ELR (cell line): ENCODE measurements at regions not wholly inside any gene's neighbourhood (a gene's known extent, or its start where the extent isn't known, plus 50 kb on each side); places are given as distances from the start of the nearest gene placed in this dataset.
A peak's percentile ranks its signal among the peaks of the same experiment; 100 is the strongest.

Source experiments
- DNase-seq: peaks from one replicate; pipeline ENCODE4 v3.0.0-alpha.2; 2015; ENCODE audit warnings: low read depth

- DNase-seq, result peak; percentile 23
Measured at GRCh38 chr20:1712634-1713624, 55.4 kb upstream of the SIRPG start.

DNA sequence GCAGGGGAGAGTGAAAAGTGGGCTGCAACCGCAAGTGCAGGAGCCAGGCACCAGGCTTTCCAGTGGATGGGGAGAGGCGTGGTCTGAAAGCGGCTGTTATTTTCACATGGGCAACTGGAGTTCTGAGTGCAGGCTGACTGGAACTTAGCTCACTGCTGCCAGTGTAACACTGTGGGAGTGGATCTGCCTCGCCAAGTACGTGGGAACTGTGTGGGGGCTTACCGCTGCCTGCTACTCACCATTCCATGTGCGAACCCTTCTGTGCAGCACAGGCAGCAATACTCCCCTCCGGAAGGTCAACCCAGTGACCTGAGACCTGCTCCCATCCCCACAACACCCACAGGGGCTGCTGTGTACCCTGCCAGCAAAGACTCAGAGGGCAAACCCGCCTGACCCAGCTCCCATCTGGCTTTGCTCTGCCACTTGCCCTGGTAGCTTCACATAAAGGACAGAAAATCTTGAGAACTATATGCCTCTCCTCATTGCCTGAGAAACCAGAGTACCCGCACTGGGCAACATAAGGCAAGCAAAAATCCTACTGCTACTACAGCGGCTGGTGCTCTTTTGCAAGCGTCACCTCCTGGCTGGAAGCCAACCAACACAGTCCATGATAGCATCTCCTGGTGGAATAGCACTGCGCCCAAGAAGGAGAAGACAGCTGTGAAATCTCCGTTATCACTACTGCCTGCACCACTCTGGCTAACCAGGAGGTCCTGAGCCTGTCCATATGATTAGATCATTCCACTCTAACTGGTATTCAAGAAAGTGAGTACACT, 54.4 kb upstream of the SIRPG start:
- no peak for DNase-seq

DNA sequence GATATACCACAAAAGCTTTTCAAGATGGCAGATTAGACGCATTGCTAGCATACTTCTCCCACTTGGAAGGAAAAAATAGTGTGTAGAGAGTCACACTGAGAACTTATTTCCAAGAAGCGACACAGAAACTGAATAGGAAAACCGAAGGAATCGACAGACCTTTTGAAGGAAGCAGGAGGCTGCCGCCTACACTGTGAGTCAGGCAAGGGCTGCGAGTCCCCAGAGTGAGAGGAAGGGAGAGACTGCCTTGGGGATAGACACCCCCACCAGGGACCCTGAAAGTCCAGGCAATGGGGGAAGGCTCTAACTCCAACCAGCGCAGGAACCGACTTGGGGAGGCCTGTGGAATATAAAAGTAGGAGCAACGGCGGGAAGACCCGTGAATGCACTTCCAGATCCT, 53.7 kb upstream of the SIRPG start:
- DNase-seq, result no peak

DNA sequence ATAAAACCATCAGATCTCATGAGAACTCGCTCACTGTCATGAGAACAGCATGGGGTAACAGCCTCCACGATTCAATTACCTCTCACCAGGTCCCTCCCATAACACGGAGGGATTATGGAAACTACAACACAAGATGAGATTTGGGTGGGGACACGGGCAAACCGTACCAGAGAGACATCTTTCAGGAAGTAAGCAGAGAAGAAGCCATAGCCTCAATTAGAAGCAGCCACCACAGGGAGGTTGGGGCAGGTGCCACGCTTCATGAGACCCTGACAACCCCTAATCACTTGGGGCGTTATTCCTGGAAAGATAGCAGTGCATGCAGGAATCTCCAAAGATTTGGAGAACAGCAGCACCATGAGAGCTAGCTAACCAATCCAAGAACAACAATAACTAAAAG, 52.9 kb upstream of the SIRPG start:
- DNase-seq, result no peak

DNA sequence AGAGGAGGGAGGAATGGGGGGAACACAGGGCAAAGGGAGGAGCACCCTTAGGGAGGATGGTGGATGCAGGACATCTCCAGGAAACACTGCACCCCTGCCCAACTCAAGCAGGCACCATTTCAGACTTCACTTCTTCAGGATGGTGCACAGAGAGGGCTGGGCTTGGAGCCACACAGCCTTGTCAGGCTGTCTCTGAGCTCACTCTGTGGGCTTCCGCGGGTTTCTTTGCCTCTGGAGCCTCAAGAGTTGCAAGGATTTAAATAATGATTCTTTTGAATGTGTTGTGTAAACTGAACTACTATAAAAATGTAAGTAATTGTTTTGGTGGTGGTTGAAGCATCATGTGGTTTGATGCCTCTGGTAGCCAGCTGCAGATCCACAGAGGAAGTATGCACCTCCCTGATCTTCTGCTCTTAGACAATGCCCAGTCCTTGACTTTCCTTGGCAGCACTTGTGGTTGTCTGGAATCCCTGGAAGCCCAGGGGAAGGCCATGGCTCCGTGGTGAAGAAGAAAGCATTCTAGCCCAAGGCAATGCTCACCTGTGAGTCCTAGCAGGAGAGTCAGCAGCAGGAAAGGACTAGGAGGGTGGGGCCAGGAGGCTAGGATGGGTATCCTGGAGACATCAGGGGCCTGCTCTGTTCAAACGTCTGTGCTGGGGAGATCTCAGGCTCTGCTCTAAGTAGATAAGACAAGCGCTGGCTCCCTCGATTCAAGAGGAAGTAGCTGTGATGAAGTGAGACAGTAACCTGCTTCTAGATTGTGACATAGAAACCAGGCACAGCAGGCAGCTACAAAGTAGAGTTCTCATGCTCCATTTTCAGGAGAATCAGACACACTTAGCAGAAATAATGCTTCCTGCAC, 50.2 kb upstream of the SIRPG start:
- no peak for DNase-seq
